NT2/D1 (cell line): ENCODE measurements at regions not wholly inside any gene's neighbourhood (a gene's known extent, or its start where the extent isn't known, plus 50 kb on each side); places are given as distances from the start of the nearest gene placed in this dataset.

Source experiments
- SUZ12 ChIP-seq: IDR thresholded peaks from 2 replicates; pipeline ENCODE4 v1.6.1; 2011; ENCODE audit not compliant: insufficient read length, insufficient read depth; ENCODE audit errors: extremely low read depth
- YY1 ChIP-seq: IDR thresholded peaks from 2 replicates; pipeline ENCODE4 v1.6.1; 2011; ENCODE audit not compliant: insufficient read length, insufficient read depth
- ZNF274 ChIP-seq: IDR thresholded peaks from 2 replicates; pipeline ENCODE4 v1.6.1; 2011; ENCODE audit warnings: mild to moderate bottlenecking, low read depth, low read length

DNA sequence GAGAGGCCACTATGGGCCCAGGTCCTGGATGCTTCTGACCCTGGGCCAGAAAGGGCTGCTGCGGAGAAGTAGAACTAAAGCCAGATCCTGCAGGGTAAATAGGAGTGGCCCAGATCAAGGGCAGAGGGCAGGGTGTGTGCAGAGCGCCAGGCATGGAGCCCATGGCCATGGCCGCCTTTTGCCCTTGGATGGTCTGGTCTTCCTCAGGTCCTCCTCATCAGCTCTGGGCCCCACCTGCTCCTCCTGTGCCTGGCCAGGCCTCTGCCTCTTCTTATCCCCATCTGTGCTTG is 277.6 kb downstream of the BRD1 start:
- no peak for TF ChIP-seq YY1
- TF ChIP-seq ZNF274, result no peak
- TF ChIP-seq SUZ12, result no peak
